ENCODE measurements at regions not wholly inside any gene's neighbourhood (a gene's known extent, or its start where the extent isn't known, plus 50 kb on each side); places are given as distances from the start of the nearest gene placed in this dataset.
"Not testable (repeated sequence)": the region's sequence is repeated elsewhere in the genome, so short reads cannot be mapped to it uniquely, and the experiment has no call there.

DNA sequence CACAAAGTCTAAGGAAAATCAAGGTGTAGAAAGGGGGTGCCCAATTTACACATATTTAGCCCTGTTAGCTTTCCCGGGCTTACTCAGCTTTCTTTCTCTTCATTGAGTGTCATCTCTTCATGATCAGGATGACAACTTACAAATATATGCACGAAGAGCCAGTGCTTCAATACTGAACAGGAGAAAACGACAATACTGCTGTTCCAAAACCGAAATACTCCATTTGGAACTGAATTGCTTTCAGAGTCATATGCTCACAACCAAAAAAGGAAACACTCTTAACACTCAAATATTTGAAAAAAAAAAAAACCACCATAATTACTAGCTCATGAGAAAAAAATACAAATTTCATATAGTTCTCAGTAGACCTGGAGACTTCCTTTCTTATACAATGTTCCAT, 272.1 kb upstream of the DUSP10 start:
- DNase-seq, result no peak
- no peaks in the 10 kb centered on the region for H3K9me3 Mint-ChIP-seq
- H3K4me1 Mint-ChIP-seq, result peaks cover 2% of the 10 kb centered on the region
- no peak for ATAC-seq
- no peak overlapping the region for H3K4me3 Mint-ChIP-seq
- H3K27me3 Mint-ChIP-seq, result peaks cover 8% of the 10 kb centered on the region
- H3K27ac Mint-ChIP-seq, result no peak overlapping the region

DNA sequence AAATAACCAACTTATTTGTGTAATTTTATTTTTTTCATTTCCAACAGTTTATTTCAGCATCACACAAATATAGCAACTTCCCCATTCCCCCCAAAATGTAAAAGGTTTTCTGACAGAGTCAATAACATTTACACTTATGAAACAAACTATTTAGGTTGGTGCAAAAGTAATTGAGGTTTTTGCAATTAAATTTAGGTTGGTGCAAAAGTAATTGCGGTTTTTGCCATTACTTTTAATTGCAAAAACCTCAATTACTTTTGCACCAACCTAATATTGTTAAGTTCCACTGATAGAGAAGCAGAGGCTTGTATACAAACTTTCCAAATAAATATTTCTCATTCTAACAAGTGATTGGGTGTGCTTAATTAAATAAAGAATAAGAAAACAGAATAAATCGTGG, 270.9 kb upstream of the DUSP10 start:
- H3K9me3 Mint-ChIP-seq, result no peaks in the 10 kb centered on the region
- no peak overlapping the region for H3K27ac Mint-ChIP-seq
- DNase-seq (no peak), ATAC-seq (no peak)
- H3K4me3 Mint-ChIP-seq, result no peak overlapping the region
- peaks cover 5% of the 10 kb centered on the region for H3K4me1 Mint-ChIP-seq
- H3K27me3 Mint-ChIP-seq, result peaks cover 8% of the 10 kb centered on the region

DNA sequence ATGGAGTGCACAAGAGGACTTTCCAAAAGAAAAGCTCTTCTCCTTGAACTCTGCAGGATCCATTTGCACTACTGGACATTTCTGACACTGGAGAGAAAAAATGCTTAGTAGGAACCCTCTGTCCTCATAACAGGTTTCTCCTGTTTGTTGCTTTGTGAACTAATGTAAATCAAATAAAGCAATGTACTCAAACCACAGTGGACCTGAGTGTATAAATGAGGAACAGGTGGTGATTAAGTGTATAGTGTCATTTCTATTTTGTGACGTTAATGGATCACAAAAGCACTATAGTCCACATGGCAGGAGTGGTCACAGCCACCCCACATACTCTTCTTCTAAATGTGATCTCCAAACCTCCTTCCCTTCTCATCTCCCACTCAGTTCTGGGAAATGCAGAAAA, 268.4 kb upstream of the DUSP10 start:
- no peak for DNase-seq
- no peak for ATAC-seq
- Mint-ChIP-seq H3K27ac (no peak overlapping the region), H3K9me3 (no peaks in the 10 kb centered on the region), H3K4me1 (peaks cover 5% of the 10 kb centered on the region), H3K4me3 (no peak overlapping the region), H3K27me3 (peaks cover 19% of the 10 kb centered on the region)

DNA sequence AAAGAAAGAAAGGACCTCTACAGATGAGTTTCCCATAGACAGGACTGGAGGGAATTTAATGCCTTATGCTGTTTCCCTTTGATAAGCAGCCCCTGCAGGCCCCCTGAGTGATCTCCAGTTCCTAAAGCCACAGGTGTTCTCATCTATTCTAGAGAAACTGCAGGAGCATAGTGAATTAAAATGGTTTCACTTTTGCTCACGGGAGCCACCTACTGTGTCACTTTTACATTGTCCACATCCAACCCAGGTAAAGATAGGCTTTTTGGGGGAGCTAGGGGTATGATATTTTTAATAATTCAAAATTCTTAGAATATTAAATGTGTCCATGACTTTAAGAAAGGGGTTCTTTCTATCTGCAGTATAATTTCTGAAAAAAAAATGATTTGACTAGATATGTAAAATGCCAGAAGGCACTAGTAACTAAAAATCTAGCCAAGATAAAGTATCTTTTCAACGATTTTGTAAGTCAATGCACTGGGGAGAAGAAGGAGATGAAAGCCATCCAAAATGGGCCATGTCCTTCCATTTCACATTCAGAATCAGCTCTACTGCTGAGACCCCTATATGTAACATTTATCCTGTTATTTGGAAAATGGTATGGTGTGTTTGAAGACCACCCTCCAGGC, 267.3 kb upstream of the DUSP10 start:
- DNase-seq, result peak in 1 of 2 donors; percentile 17
- no peak overlapping the region for H3K27ac Mint-ChIP-seq
- no peak overlapping the region for H3K4me3 Mint-ChIP-seq

DNA sequence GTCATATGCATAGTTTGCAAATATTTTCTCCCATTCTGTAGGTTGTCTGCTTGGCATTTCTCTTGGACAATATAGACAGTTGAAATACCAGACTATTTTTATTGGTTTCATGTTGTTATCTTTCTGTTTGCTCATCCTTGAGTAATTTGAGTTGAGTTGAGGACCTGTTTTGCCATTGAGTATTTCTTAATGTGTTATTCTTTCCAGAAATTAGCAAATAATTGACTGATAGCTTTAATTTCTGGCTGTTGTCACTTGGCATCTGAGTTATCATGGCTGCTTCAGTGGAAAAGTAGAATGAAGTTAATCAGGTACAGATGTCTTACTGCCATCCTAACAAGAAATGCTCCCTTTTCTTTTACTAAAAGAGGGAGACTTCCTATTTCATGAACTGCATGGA, 264.8 kb upstream of the DUSP10 start:
- DNase-seq, result no peak
- peaks cover 9% of the 10 kb centered on the region for H3K4me1 Mint-ChIP-seq

More for the DNA sequence above, 267.3 kb upstream of the DUSP10 start:
- Mint-ChIP-seq H3K4me1 (peaks cover 5% of the 10 kb centered on the region), H3K27me3 (peaks cover 26% of the 10 kb centered on the region), H3K9me3 (no peaks in the 10 kb centered on the region)
- peak; percentile 71 for ATAC-seq

DNA sequence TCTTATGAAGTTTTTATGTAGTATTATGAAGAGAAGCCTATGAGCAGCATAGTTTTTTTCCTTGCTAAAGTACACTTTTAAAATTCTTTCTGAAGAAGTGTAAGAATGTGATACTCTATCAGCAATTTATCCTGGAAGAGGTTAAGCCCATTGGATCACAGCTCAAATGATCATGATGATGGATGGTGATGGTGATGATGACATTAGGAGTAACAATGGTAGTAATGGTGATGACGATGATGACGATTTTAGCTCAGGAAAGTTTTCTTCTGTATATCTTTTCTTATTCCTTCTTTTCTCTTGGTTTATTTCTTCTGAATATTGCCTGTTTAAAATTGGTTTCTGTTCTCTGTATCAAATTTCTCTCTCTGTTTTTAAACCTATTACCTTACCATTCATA, 262.9 kb upstream of the DUSP10 start:
- no peak overlapping the region for H3K4me3 Mint-ChIP-seq
- DNase-seq, result no peak
- no peaks in the 10 kb centered on the region for H3K9me3 Mint-ChIP-seq
- H3K4me1 Mint-ChIP-seq, result peaks cover 9% of the 10 kb centered on the region
- H3K27ac Mint-ChIP-seq, result no peak overlapping the region
- H3K27me3 Mint-ChIP-seq, result peaks cover 18% of the 10 kb centered on the region
- no peak for ATAC-seq

More for the DNA sequence above, 264.8 kb upstream of the DUSP10 start:
- H3K27ac Mint-ChIP-seq, result no peak overlapping the region
- H3K27me3 Mint-ChIP-seq, result peaks cover 18% of the 10 kb centered on the region
- no peak for ATAC-seq
- no peak overlapping the region for H3K4me3 Mint-ChIP-seq
- no peaks in the 10 kb centered on the region for H3K9me3 Mint-ChIP-seq

DNA sequence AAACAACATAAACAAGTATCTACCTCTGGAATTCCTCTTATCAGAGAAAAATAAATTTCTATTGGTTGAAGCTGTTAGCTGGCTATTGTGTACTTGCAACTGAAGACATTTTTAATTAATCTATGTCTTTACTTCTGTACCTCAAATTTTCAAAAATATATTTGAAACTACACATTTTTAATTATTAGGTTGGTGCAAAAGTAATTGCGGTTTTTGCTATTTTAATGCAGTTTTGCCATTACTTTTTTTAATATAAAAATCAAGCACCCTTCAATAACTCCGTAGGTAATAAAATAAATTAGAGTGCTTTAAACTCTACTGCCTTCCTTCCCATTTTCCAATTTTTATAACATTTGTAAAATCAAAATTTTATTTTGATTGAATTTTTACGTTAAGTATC, 262.1 kb upstream of the DUSP10 start:
- Mint-ChIP-seq H3K4me1 (peaks cover 8% of the 10 kb centered on the region), H3K4me3 (no peak overlapping the region), H3K27me3 (peaks cover 18% of the 10 kb centered on the region), H3K9me3 (no peaks in the 10 kb centered on the region), H3K27ac (no peak overlapping the region)
- DNase-seq (no peak), ATAC-seq (no peak)

DNA sequence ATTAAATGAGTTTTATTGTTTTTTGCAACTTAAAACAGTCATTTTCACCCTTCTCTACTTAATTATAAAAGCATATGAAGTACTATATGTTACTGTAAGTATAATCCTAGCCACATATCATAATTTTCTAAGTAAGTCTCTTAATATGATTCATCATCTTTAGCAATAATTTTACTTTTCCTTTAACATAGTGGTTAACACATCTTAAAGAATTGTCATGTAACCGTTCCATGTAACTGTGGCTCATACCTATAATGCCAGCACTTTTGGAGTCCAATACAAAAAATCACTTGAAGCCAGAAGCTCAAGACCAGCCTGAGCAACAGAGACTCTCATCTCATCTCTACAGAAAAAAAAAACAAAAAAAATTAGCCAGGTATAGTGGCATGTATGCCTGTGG, 260.6 kb upstream of the DUSP10 start:
- Mint-ChIP-seq H3K27me3 (peaks cover 18% of the 10 kb centered on the region), H3K9me3 (no peaks in the 10 kb centered on the region), H3K27ac (no peak overlapping the region), H3K4me1 (peaks cover 4% of the 10 kb centered on the region), H3K4me3 (no peak overlapping the region)
- no peak for ATAC-seq
- DNase-seq, result no peak

DNA sequence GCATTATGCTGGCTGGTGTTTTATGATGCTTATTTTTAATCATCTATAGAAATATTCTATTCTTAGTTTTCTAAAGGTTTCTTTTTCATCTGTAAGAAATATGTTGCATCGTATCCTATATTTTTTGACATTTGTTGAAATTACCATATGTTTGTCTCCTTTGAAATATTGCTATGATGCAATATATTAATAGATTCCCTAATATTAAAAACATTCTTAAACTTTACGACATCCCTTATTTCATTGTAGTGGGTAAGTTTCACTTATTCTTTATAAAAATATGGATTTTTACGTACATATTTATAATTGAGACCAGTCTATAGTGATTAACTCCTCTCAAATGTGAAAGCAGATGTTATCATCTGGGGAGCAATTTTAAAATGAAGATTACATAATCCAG, 258.2 kb upstream of the DUSP10 start:
- no peak for ATAC-seq
- H3K9me3 Mint-ChIP-seq, result peaks cover 0 to 2% of the 10 kb centered on the region in 2 donors
- H3K4me1 Mint-ChIP-seq, result peaks cover 8% of the 10 kb centered on the region
- no peak overlapping the region for H3K27ac Mint-ChIP-seq
- no peak for DNase-seq
- no peak overlapping the region for H3K4me3 Mint-ChIP-seq
- H3K27me3 Mint-ChIP-seq, result peaks cover 6% of the 10 kb centered on the region

DNA sequence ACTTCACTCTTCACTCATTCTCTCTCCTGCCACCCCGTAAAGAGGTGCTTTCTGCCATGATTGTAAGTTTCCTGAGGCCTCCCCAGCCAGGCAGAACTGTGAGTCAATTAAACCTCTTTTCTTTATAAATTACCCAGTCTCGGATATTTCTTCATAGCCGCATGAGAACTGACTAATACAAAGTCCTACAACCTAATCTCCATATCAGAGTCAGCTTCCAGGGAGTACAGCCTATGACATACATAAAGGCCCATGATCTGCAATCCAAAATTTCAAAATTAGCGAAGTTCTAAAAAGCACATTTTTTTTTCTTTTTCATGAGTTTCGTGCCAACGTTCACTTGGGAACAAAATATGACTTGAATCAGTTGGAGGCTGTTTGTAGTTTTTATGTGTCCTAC, 256.9 kb upstream of the DUSP10 start:
- Mint-ChIP-seq H3K9me3 (peaks cover 0 to 7% of the 10 kb centered on the region in 2 donors), H3K4me3 (no peak overlapping the region), H3K4me1 (peaks cover 22% of the 10 kb centered on the region), H3K27ac (no peak overlapping the region), H3K27me3 (no peaks in the 10 kb centered on the region)
- DNase-seq (no peak), ATAC-seq (no peak)

DNA sequence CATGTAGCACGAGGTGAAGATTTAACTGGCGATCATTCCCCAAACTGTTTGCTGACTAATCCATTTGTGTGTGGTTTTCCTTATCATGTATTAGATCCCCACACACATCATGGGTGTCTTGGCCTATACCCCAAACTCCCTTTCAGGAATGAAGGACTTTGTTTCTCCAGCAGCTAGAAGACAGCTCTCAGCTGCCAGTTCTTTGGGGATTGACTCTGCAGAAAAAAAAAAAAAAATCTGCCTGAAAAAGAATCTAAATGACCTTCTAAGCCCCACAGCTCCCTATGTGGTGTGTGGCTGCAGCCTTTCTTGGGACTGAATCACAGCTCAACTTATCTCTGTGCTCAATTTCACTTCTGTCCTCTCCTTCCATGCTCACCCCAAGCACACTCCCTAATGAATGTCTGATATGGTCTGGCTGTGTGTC, 256.3 kb upstream of the DUSP10 start:
- H3K4me1 Mint-ChIP-seq, result peaks cover 27% of the 10 kb centered on the region
- peaks cover 0 to 7% of the 10 kb centered on the region in 2 donors for H3K9me3 Mint-ChIP-seq
- no peak for ATAC-seq
- H3K27ac Mint-ChIP-seq, result no peak overlapping the region
- no peak for DNase-seq
- no peak overlapping the region for H3K4me3 Mint-ChIP-seq
- H3K27me3 Mint-ChIP-seq, result no peaks in the 10 kb centered on the region

DNA sequence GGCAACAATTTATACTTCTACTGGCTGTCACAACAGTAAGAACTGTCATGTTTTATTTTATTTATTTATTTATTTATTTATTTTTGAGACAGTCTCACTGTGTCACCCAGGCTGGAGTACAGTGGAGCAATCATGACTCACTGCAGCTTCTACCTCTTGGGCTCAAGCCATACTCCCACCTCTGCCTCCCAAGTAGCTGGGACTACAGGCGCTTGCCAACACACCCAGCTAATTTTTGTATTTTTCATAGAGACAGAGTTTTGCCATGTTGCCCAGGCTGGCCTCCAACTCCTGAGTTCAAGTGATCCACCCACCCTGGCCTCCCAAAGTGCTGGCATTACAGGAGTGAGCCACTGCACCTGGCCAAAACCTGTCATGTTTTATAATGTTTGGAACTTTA, 255.1 kb upstream of the DUSP10 start:
- not testable (repeated sequence) for H3K27me3 Mint-ChIP-seq, DNase-seq, H3K4me3 Mint-ChIP-seq

DNA sequence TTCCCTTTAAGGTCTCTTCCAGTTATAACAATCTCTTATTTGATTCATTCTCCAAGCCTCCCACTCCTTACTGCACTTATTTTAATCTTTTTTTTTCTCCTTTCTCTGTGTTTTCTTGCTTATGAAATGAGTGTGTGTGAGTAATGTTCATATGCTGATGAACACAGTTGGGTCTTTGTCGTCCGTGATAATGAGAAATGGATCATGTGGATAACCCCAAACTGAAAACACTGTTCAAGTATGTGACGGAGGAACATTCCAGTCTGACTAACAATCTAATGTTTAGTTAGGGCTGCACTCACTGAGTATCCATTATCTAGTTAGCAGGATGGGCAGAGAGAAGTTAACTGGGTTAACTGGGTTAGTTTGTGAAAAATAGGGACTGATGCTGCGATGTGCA, 253.1 kb upstream of the DUSP10 start:
- no peak for DNase-seq
- no peak overlapping the region for H3K27ac Mint-ChIP-seq
- no peak for ATAC-seq
- peaks cover 6% of the 10 kb centered on the region for H3K27me3 Mint-ChIP-seq
- H3K4me3 Mint-ChIP-seq, result peak overlapping the region in 1 of 2 donors; percentile 0
- peaks cover 4 to 7% of the 10 kb centered on the region in 2 donors for H3K9me3 Mint-ChIP-seq
- peaks cover 36% of the 10 kb centered on the region for H3K4me1 Mint-ChIP-seq

More for the DNA sequence above, 255.1 kb upstream of the DUSP10 start:
- H3K9me3 Mint-ChIP-seq, H3K27ac Mint-ChIP-seq, ATAC-seq: not testable (repeated sequence)
- peaks cover 33% of the 10 kb centered on the region for H3K4me1 Mint-ChIP-seq

DNA sequence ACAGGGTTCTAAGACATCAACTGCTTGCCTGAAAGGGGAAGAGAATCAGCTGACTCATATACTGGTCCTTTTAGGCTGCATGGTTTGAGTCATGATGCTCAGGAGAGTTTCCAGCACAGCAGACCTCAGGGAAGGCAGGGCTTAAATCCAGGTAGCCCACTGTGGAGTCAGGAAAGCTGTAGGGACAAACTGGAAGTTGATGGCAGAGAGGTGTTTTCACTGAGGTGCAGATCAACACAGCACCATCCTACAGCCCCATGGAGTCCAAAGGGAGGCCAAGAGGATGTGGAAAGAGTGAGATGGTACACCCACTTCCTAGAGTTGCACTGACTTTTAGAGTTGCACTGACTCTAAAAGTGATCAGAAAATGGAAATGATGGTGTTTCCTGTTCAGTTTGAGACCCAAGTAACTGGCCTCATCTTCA, 252.4 kb upstream of the DUSP10 start:
- ATAC-seq (peak; percentile 86), DNase-seq (peak; percentile 17 to 38)
- H3K9me3 Mint-ChIP-seq, result peaks cover 4 to 7% of the 10 kb centered on the region in 2 donors
- H3K27me3 Mint-ChIP-seq, result peaks cover 13% of the 10 kb centered on the region
- H3K27ac Mint-ChIP-seq, result peak overlapping the region; percentile 4 to 11
- peak overlapping the region in 1 of 2 donors; percentile 54 for H3K4me3 Mint-ChIP-seq
- H3K4me1 Mint-ChIP-seq, result peaks cover 36% of the 10 kb centered on the region

DNA sequence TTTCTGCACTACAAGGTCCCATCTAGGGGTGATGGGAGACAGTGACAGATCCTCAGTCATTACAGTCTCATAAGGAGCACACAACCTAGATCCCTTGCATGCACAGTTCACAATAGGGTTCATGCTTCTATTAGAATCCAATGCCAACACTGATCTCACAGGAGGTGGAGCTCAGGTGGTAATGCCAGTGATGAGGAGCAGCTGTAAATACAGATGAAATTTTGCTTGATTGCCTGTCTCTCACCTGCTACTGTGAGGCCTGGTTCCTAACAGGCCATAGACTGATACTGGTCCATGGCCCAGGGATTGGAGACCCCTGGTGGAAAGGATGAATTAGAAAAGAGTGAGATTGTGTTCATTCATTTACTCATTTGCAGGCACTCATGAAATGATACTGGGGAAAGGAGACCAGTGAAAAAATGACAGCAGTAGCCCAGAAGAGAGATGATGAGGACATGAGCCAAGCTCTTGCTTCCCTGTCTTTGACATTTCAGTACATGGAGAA, 251.6 kb upstream of the DUSP10 start:
- Mint-ChIP-seq H3K27me3 (peaks cover 15% of the 10 kb centered on the region), H3K9me3 (peaks cover 4 to 7% of the 10 kb centered on the region in 2 donors), H3K27ac (peak overlapping the region in 1 of 2 donors; percentile 48), H3K4me1 (peaks cover 36% of the 10 kb centered on the region), H3K4me3 (no peak overlapping the region)
- DNase-seq (no peak), ATAC-seq (no peak)

DNA sequence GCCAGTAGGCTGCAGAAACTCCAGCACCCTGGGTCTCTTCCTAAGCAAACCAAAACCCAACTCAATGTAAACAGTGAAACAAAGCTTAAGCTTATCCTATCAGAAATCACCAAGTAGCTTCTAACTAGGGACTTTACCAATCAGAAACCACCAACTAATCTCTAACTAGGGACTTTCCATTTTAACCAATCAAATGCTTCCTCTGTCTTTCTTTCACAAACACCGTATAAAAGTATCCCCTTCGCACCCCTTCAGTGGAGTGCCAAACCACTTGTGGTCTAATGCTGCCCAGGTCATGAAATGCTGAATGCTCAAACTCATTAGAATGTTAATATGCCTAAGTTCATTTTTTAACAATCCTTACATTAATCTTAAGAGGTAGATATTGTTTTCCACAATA, 250.5 kb upstream of the DUSP10 start:
- peak overlapping the region in 1 of 2 donors; percentile 34 for H3K27ac Mint-ChIP-seq
- H3K4me1 Mint-ChIP-seq, result peaks cover 36% of the 10 kb centered on the region
- H3K9me3 Mint-ChIP-seq, result peaks cover 5 to 7% of the 10 kb centered on the region in 2 donors
- H3K4me3 Mint-ChIP-seq, result no peak overlapping the region
- H3K27me3 Mint-ChIP-seq, result peaks cover 15% of the 10 kb centered on the region
- peak; percentile 67 for ATAC-seq
- peak in 1 of 2 donors; percentile 22 for DNase-seq

DNA sequence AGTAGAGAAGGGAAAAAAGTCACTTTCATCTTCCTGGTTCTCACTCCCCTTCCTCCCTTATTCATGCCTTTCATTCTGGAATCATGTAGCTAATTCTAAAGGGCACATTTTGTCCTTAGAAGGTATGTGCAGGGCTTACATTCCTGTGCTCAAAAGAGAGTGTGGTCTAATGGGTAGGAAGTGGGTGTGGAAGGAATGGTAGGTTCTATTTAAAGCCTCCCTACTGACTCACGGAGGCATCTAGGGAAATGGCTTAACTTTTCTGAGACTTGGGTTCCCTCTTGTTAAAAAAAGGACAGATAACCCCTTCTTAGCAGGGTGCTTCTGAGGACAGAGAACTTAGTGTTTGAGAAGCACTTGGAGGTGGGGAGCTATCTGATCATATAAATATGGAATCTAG, 249.3 kb upstream of the DUSP10 start:
- Mint-ChIP-seq H3K27ac (no peak overlapping the region), H3K4me1 (peaks cover 36% of the 10 kb centered on the region)
- no peak for ATAC-seq

More for the DNA sequence above, 249.3 kb upstream of the DUSP10 start:
- Mint-ChIP-seq H3K27me3 (peaks cover 22% of the 10 kb centered on the region), H3K9me3 (peaks cover 7 to 12% of the 10 kb centered on the region in 2 donors), H3K4me3 (no peak overlapping the region)
- no peak for DNase-seq
